ENCODE measurements at regions not wholly inside any gene's neighbourhood (a gene's known extent, or its start where the extent isn't known, plus 50 kb on each side); places are given as distances from the start of the nearest gene placed in this dataset.

DNA sequence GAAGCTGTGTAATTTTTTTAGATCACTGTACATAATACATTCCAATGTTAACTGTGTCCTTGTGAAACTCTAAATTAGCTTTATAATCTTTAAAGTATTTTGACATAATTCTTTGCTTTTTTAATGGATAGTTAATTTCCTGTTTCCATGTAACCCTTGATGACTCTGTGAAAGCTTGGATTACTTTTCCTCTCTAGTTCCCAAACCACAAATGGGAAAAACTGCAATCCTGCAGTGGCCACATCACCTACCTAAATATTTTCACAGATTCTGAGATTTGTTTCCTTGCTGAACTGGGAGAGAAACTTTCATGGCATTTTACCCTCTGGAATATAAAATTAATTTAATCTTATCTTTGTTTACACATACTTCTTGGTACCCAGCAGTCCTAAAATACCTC lies 161.6 kb upstream of the CCDC68 start:
- no peak for DNase-seq (ENCODE audit: low spot score)

DNA sequence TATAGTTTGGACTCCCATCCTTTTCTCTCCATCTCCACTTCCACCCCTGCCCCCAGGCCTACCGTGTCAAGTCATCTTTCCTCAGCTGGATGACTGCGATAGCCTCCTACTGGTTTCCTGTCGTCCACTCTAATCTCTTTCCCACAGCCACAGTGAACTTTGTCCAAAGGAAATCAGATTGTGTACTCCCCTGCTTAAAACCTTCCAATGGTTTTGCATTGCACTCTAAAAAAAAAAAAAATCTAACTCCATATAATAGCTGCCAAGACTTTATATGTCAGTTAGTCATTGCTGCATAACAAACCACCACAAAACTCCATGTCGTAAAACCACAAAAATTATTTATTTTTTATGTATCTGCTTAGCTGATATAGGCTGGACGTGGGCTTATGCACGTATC lies 160.2 kb upstream of the CCDC68 start:
- DNase-seq (ENCODE audit: low spot score), result no peak

DNA sequence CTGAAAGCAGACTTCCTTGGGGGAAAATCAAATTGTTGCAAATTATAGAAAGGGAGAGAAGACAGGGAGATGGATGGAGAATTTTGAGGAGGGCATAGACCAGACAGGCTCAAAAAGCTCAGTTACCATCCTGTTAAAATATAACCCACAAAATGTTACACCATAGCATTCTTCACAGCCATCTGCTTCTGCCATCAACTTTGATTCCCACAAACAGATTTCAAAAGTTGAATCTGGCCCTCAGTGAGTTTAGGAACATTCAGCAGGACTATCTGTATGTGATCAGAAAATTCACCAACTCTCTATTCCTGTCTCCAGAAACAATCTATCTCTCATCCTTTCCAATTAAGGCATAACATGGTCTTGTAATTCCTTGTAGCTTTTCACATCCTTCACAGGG lies 159.8 kb upstream of the CCDC68 start:
- no peak for DNase-seq (ENCODE audit: low spot score)

DNA sequence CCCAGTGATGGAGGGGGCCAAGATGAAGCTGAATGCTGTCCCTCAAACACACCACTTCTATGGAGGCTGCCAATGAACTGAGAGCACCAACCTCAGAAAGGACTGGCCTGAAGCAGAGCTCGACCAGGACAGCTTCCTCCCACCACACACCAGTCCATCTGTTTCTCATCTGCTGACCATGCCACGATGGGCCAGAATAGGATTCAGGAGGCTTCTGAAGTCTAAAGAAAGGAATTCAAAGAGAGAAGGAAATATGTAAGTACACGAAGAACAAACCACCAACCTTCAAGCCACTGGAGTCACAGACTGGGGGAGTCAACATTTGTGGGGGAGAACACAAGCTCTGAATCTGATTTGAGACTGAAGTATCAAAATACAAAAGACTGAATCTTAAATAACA lies 157.6 kb upstream of the CCDC68 start:
- no peak for DNase-seq (ENCODE audit: low spot score)

DNA sequence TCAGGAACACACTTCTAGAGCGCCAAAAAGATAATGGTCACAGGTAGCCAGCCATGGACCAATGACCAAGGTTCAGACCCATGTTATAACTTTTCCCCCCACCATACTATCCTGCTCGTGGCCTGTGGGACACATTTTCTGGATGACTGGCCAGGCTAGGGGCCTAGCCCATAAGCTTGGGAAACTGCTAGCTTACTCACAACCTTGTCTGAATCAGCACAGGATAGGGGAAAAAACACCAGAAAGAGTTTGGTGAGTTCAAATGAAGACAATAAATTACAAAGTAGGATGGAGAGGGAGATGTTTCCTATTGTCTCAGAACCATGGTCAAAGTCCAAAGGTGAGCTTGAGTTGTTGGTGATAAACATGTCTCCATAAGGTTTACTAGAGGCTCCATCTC lies 156.3 kb upstream of the CCDC68 start:
- no peak for DNase-seq (ENCODE audit: low spot score)

DNA sequence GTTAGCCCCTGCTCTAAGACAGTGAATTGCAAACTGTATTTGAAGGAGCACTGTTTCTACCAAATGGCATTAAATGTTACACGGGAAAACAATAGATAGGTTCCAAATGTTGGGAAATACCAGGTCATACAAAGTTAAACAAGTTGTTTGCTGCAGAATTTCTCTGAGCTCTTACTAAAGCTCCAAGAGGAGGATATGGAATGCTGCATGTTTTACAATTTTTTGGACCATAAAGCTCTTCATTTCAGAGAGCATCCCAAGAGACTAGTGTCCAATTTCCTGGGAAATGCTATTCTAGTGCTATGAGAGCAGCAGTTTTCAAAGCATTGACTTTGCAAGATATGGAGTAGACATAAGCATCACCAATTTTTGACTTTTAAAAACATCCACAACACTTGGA lies 155.6 kb upstream of the CCDC68 start:
- no peak for DNase-seq (ENCODE audit: low spot score)

DNA sequence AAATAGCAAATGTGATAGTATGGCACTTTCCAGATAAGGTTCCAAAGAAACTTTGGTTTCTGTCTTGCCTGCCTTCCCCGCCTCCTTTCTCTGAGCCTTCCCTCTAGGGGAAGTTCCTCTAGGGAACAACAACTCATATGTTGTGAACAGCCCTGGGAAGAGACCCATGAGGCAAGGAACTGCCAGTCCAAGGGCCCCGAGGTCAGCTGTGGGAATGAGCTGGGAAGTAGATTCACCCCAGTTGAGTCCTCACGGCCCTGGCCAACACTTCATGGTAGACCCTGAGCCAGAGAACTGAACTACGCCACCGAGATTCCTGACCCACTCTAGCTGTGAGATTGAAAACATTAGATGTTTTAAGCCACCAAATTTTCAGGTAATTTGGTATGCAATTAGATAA lies 154.5 kb upstream of the CCDC68 start:
- no peak for DNase-seq (ENCODE audit: low spot score)

DNA sequence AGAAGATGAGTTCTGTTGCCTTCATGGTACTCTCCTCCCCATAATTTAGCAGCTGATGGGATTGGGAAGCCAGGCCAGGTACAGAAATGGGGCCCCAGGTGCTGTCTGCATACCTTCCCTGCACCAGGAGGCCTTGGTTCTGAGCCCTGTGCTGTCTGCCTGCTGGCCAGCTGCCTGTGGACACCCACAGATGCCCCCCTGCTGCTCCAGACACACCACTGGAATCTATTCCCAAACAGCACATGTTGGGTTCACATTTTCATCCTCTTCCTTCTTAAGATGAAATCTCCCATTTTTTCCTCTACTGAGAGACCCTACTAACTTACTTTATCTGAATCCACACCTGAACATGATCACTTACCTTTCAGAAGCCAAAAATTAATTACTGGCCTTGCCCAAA lies 152.0 kb upstream of the CCDC68 start:
- DNase-seq (ENCODE audit: low spot score), result no peak

DNA sequence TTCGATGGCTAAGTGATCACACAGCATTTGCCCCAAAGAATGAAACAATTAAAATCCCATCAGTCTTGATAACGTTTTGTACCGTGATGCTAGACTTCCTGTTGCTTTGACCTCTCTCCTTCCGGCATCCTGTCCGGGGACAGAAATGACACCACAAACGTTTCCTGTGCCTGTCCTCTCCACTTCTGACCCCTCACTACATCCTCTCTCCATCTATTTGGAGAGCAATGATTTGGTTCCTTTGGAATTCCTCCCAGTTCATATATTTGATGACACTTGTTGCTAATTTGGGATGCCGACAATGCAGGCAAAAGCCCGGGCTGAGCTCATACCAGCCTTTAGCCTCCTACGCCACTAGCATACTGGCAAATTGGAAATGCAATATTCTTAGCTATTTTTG lies 151.2 kb upstream of the CCDC68 start:
- DNase-seq (ENCODE audit: low spot score), result no peak

DNA sequence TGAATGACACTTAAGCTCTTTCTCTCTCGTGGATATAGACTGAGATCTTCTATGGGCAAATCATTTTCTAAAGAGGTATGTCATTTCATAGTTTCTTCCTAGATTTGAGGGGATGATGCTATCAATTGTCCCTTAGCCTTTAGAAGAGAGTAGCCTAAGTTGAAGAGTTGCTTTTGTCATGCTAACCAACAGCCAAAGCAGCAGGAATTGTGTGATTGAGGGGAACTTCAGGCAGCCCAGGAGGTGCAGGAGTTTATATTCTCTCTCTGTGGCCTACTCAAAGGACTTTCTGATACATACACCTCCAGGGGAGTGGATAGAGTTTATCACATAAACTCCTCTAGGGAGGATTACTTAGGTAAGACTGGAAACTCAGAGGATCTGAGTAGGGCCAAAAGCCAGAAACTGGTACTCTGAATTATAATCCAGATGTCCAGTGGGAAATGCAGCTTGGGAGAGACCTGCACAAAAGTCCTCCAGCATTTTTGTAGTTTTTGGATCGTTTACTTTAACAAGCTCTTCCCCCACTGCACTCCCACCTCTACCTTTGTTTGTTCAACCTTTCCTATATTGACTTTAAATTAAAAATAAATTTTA lies 150.7 kb upstream of the CCDC68 start:
- no peak for DNase-seq (ENCODE audit: low spot score)

DNA sequence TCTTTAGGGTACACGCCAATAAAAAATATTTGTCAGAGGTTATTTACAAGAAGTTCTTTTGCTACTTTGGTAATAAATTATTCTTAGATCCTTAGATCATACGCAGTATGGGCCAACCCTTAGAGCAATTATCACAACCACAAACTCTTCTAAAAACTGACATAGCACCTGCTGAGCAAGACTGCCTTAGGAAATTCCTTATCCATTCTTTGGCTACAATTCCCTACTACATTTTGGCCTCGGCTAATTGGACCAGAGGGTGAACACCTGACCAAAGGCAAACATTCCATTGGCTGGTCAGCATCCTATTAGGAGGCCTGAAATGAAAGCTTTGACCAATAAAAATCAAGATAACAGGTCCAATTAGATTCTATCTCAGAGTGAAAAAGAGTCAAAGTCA lies 147.6 kb upstream of the CCDC68 start:
- no peak for DNase-seq (ENCODE audit: low spot score)

DNA sequence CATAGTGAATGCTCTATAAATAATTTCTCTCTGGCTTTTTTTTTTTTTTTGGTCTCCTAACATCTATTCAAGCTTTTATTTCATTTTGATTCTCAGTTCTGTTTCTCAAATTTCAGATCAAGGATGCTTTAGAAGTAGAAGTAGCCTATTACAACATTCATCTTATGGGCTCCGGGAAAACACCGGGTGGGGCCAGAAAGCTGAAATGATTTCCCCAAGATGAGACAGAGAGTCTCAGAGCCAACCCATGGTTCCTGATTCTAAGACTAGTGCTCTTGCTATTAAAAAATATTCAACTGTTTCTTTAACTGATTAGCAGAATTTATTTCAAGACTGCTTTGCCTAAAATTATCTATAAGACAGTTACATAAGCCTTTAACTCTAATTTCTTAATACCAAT lies 147.2 kb upstream of the CCDC68 start:
- DNase-seq (ENCODE audit: low spot score), result no peak

DNA sequence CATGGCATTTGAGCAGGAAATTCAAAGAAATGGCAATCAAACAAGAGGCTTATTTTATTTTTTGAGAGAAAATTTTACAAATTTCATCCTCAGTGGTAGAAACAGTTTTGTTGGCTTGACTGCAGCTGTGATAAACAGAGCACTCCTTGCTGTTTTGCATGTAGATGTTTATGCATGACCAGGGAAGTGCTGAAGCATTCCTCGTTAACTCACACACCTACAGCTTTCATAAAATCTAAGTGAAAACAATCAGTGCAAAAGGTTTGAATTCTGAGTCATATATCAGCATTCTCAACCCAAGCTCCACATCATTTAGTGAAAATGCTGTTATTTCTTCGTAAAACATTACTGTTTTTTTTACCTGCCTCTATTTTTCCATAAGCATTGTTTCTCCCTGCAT lies 146.6 kb upstream of the CCDC68 start:
- DNase-seq (ENCODE audit: low spot score), result no peak

DNA sequence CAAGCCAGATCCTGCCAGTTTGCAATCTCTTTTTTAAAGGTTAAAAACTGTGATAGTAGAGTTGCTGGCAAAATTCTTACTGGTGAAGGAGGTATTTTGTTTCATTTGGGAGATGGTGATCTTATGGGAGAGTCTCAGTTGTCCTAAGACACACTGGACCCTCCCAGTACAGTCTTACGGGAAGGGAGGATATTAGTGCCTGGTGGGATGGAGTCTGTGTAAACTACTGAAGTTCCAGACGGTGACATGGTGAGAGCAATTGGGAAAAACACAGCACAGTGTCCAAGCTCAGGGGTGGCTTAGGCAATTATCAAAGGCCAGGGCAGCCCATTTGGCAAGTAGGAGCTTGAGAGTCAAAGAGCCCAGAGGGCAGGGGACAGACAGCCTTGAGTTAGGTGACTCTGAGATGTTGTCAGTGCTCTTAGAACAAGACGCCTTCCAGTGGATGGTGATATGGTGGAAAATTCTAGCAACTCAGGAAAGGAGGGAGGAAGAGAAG lies 143.7 kb upstream of the CCDC68 start:
- DNase-seq (ENCODE audit: low spot score), result no peak

DNA sequence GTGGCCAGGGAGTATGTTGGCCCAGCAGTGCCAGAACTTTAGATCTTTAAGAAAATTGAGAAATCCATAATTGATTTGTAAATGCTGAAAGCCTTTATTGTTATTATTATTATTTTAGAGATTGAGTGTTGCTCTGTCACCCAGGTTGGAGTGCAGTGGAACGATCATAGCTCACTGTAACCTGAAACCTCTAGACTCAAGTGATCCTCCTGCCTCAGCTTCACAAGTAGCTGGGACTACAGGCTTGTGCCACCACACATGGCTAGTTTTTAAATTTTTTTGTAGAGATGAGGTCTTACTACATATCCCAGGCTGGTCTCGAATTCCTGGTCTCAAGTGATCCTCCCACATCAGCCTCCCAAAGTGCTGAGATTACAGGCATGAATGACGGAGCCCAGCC lies 143.2 kb upstream of the CCDC68 start:
- no peak for DNase-seq (ENCODE audit: low spot score)

DNA sequence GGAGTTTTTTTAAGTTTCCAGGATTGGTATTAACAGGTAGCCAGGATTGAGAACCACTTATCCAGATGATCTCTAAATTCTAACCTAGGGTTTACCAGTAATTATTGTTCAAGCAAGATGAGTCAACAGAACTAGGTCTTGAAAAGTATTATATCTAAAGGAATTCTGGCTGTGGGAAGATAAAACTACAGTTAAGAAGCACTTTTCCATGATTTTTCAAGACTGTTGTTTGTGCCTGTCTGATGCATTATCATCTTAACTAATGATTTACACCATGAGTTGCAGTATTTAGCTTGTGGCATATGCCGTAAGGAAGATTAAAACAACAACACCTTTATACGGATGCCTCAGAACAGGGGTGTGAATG lies 142.2 kb upstream of the CCDC68 start:
- DNase-seq (ENCODE audit: low spot score), result no peak

DNA sequence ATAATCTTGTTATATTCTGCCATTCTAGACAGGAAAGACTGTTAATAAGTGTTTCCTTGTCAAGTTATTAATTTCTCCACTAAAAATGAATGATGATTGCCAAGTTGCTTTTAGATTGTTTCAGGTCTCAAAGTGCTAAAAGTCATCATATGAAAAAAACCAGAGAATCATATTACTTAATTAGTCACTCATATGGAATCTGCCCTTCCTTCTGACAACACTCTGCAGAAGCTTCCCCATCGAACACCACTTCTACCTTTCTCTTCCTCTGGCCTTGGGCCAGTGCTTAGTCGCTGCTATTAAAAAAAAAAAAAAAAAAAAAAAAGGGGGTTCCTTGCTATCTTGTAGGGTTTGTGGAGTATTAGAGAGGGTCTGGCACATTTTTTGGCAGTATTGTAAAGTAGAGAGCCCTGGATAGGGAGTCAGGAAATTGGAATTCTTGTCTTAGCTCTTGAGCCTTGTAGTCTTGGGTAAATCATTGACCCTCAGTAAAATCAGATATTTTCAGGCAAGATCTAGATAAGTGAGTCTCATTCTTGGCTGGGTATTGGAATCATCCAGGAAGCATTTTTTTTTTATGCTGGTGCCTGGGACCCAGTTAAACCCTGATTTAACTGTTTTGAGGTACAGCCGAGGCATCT lies 141.7 kb upstream of the CCDC68 start:
- DNase-seq (ENCODE audit: low spot score), result peak; percentile 64

DNA sequence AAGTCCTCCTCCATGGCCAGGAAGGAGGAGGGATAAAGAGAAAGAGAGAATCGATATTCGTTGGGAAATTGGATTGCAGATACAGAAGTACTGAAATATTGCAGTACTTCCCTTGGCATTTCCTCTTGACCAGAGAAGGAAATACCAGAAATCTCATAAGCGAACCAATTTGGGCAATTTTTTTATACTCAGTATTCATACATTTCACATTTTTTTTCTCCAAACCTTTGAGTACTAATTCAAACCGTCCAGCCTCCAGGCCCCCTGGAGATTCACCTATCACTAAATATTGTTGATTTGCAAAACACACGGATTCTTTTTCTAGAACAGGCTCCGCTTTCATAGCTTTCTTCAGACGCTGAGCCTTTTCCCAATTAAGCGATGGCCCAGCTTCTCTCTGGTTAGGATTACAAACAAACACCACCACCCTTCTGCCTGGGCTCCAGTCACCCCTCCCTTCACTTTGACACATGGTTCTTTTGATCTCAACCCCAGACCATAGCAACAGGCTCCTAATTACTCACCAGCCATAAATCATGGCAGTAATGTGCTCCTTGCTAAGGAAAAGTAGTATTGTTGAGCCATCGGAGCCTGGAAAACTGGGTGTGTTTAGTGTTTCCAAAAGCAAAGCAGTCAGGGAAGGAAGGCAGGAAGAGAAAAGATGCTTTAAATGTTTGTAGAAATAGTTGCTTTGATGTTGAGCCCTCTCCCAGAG lies 138.4 kb upstream of the CCDC68 start:
- peak; percentile 88 for DNase-seq (ENCODE audit: low spot score)

DNA sequence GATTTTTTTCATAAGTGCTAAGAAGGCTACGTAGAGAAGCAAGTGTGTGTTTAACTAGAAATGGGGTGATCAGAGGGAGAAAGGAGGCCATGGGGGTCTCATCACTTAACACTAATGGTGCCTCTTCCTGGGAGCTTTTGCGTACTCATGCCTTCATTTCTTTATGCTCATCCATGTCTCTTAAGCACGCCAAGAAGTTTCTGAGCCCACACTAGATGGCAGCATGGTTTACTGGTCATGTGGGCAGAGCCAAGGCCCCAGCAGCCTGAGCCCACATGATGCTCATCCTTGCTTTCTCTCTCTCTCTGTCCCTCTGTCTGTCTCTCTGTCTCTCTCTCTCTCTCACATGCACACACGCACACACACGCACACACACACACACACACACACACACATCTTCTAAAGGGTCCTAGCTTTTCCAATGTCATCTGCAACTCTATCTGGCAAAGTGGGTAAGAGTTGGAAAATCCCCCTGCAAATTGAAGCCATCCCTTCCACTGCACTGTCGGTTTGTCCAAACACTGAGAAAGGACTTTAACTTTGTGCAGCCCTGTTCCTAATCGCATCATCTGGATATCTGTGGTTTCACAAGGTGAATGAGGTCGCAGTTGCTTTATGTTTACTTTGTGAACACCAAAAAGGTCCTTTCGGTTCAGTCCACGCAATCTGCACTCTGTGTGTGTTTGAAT lies 137.1 kb upstream of the CCDC68 start:
- peak; percentile 71 for DNase-seq (ENCODE audit: low spot score)

DNA sequence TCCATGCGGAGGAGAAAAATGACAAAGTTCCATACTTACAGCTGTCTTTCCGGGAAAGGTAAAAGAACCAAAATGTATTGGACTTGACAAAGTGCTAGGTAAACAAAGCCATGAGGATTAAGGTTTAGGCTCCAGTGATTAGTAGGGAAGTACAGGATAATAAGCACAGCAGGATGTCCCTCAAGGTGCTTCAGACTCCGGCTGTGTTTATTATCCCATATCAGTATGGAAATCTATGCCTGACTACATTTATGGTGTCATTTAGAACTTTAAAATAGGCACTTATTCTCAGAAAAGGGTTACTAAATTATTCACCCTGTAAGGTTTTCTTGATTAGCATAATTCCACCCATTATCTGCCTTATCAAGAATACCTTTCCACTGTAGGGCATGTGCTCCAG lies 136.3 kb upstream of the CCDC68 start:
- DNase-seq (ENCODE audit: low spot score), result no peak

DNA sequence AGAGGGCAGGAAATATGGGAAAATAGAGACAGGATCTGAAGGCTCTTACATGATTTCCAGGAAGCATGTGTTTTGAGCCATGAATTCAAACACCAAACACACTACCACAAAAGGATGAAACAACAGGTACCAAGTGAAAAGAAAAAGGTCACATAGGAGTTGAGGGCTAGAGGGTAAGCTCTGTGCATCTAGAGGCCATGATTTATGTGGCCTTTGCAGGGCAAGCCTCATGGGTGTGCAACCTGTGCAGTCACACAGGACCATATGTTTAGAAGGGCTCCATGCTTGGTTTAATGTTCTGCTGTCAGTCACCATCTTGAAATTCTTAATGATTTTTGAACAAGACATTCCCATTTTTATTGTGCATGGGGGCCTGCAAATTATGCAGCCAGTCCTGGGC lies 134.5 kb upstream of the CCDC68 start:
- DNase-seq (ENCODE audit: low spot score), result no peak

DNA sequence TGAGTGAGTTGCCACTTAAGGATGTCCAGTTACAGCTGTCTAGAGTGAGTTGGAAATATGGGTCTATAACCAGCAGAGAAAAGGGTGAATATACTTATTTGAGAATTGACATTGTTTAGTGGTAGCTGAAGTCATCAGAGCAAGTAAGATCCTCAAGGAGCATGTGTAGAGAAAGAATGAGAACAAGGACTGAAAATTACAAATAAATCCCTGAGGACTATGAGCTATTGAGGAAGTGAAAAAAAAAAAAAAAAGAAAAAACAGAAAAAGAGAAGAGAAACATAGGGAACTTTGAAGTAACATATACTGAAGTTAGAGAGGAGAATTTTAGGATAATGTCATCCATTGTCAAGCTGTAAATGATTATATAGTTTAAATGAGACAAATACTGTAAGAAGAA lies 134.0 kb upstream of the CCDC68 start:
- no peak for DNase-seq (ENCODE audit: low spot score)

DNA sequence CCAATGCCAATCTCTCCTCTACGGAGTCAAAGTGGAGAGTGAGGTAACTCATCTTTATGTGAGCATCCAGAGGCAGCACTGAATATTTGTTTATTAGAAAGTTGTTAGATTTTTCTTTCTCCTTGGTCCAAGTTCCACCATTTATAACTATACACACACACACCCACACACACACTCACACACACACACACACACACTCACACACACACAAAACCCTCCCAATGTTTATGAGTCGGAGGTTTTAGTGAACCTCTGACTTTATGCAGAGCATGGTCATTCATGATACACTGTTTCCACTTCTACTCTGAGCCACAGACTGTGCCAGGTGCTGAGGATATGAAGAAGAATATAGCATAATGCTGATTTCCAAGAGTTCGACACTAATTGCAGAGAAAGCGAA lies 132.9 kb upstream of the CCDC68 start:
- no peak for DNase-seq (ENCODE audit: low spot score)
